Right cardiac atrium (tissue), 5 donors: ENCODE measurements at regions not wholly inside any gene's neighbourhood (a gene's known extent, or its start where the extent isn't known, plus 50 kb on each side); places are given as distances from the start of the nearest gene placed in this dataset.
A peak's percentile ranks its signal among the peaks of the same experiment; 100 is the strongest.

Experiments used
- ATAC-seq, 2 donors: fragments of 200-7000 bp; cut with Tn5 transposase; one replicate each; pipeline versions ENCODE4 v1.8.0 to v1.9.1; 2020; ENCODE audit warnings: moderate library complexity in 2 of 2, mild to moderate bottlenecking in 1 of 2
- DNase-seq, 3 donors: peaks; one replicate each; pipeline ENCODE4 v3.0.0-alpha.2; 2020
- H3K27ac ChIP-seq: one replicate; pipeline ENCODE4 v1.5.1; 2013; ENCODE audit warnings: mild to moderate bottlenecking, low read length, control low read depth, moderate library complexity
- H3K27me3 ChIP-seq: one replicate; pipeline ENCODE4 v1.6.1; 2013; ENCODE audit not compliant: control insufficient read depth, insufficient read depth
- H3K4me1 ChIP-seq: one replicate; pipeline ENCODE4 v1.6.1; 2013; ENCODE audit warnings: low read length; ENCODE audit not compliant: control insufficient read depth, insufficient read depth
- H3K4me3 ChIP-seq: one replicate; pipeline ENCODE4 v1.5.1; 2013; ENCODE audit warnings: low read length, control low read depth
- H3K9me3 ChIP-seq: one replicate; pipeline ENCODE4 v1.6.1; 2013; ENCODE audit warnings: low read length; ENCODE audit not compliant: control insufficient read depth
- WGBS: extraction: QIAGEN DNeasy Blood & Tissue Kit; methylation state at CpG from one replicate; pipeline ENCODE4 v1.1.7; 2013; 5-methylcytosine and 5-hydroxymethylcytosine counted together
- intact Hi-C, 4 donors: fragments of 100-400 bp; cut with DNase I; formaldehyde crosslinking; loops; one replicate each; pipeline versions ENCODE4 v1.11.0 to v1.14.0; 2022 to 2023
- donor health status: healthy with polysubstance abuse.
- donor health status: DM: no; HTN: yes; CAD: no.
- donor health status: DM: no; HTN: no; CAD: no.
- donor health status: DM: no; HTN: yes; CAD: no; lungs with severe emphysema.
- donor health status: DM: yes; HTN: yes; CAD: no.

DNA sequence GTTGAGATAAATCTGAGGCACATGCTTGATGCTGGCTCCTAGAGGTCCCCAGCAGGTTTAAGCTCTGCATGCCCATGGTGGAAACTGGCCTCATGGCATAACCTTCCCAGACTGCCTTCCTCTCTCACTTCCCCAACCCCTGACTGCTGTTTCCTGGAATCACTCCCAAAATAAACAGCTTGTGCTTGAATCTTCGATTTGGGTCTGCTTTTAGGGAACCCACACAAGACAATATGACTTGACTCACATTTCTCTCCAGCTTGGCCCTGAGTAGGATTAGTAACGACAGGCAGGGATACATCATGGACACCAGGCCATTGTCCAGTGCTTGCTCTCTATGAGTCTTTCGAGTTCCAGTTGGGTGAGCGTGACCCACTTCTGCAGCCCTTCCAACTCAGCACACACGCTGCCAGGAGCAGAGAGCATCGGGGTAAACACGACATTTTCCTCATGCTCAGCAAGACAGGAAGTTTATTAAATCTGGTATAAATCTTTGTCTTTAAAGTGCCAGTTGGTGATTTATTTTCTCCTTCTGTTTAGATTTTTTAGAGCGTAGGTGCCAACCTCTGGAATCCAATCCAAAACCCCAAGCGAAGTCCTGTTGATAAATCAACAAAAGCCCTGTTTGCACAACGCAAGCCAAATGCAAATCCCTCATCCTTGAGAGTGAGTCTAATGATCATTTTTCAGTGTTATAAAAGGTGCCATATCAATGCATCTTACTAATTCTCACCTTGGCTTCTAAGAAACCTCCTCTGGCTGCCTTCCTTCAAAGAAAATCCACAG, 135.0 kb downstream of the FOXA2 start:
- no peaks in the 10 kb centered on the region for H3K9me3 ChIP-seq
- no peak overlapping the region for H3K27ac ChIP-seq
- H3K4me3 ChIP-seq: no peak overlapping the region
- peaks cover 5% of the 10 kb centered on the region for H3K27me3 ChIP-seq
- peak; percentile 31 to 77 (median 59) for DNase-seq
- peak; percentile 40 to 73 for ATAC-seq
- no peaks in the 10 kb centered on the region for H3K4me1 ChIP-seq
- intact Hi-C loops: no loop called here
- WGBS: 53% methylated on average over 10 of the region's 10 CpGs

DNA sequence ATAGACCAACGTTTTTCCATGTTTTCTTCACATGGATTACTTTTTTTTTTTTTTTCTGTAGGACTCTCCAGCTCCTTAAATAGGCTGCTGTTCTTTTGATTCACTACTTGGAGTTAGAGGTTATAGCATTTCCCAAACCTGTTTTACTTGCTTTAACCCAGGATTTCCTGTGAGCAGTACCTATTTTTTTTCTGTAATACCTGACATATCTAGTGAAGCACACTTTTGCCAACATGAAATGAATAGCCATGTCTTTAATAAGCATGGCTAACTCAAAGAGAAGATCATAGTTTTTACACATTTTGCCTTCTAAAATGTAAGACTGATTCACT, 137.0 kb downstream of the FOXA2 start:
- WGBS: 12% methylated on average over 1 of the region's 1 CpG
- H3K9me3 ChIP-seq: no peaks in the 10 kb centered on the region

DNA sequence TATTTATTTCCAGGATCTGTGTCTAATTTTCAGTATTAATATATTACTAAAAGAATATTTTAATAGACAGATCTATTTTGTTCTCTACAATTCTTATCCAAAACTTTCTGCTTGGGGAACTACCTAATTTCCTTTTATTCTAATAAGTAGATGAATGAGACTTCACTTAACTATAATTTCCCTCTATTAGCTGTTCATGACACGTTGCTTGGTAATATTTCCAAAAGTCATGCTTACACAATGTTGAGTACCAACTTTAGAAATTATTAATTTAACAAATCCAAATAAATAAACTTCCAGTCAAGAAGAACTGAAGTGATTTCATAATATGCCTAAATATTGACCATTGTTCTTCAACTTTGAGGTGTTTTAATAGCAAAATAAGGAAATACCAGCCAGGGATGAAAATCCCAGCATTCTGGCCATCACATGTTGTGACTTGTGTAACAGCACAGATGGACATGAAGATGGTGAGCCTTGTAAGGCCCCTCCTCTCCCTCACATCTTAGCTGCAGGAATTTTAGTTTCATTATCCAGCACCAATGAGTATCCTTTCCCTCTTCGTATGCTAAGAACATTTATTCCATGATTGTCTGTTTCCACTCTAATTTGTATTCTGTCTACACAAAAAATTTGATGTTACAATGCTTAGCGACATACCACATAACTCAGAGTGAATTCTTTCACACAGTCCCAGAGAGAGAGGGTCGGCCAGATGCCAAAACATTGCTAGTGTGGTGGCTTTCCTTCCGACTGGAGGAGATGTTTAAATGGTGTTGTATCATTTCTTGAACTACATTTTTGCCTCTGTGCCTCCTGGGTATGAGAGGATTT, 137.5 kb downstream of the FOXA2 start:
- 65% methylated on average over 5 of the region's 5 CpGs for WGBS
- Histone ChIP-seq H3K4me1 (no peaks in the 10 kb centered on the region), H3K9me3 (no peaks in the 10 kb centered on the region), H3K27me3 (no peaks in the 10 kb centered on the region), H3K4me3 (no peak overlapping the region), H3K27ac (no peak overlapping the region)
- intact Hi-C loops: no loop called here
- DNase-seq (peak in 2 of 3 donors; percentile 30 to 68), ATAC-seq (no peak)

More for the DNA sequence above, 137.0 kb downstream of the FOXA2 start:
- intact Hi-C loops: no loop called here
- no peak overlapping the region for H3K27ac ChIP-seq
- no peak overlapping the region for H3K4me3 ChIP-seq
- no peaks in the 10 kb centered on the region for H3K4me1 ChIP-seq
- ATAC-seq: no peak
- no peak for DNase-seq
- no peaks in the 10 kb centered on the region for H3K27me3 ChIP-seq

DNA sequence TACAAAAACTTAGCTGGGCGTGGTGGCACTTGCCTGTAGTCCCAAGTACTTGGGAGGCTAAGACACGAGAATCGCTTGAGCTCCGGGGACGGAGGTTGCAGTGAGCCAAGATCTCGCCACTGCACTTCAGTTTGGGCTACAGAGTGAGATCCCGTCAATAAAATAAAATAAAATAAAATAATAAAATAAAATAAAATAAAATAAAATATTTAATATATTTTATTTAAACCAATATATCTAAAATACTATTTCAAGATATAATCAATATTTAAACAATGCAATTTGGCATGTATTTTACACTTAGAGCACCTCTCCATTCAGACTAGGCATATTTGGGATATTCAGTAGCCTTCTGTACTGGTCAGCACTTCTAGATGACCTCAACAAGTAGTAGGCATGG, 142.1 kb downstream of the FOXA2 start:
- no peak for ATAC-seq
- no peak overlapping the region for H3K27ac ChIP-seq
- H3K4me1 ChIP-seq: no peaks in the 10 kb centered on the region
- intact Hi-C loops: no loop called here
- DNase-seq: no peak
- H3K4me3 ChIP-seq: no peak overlapping the region
- no peaks in the 10 kb centered on the region for H3K27me3 ChIP-seq
- 90% methylated on average over 7 of the region's 7 CpGs for WGBS
- H3K9me3 ChIP-seq: no peaks in the 10 kb centered on the region

DNA sequence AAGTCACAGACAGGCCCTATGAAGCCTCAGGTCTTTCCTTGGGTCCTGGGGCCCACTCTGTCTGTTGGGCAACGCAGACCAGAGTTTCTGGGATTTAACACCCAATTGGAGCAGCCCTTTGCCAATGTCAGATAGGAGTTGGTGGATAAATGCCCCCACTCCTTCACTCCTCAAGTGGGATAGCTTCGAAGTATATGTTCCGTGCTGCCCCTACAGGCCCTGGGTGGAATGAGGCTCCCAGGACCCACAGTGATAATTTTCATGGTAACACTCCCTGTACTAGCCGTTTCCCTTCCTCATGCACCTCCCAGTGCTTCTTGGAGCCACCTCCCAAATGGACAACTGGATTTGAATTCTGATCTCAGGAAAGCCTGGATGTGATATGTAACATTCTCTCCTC, 145.4 kb downstream of the FOXA2 start:
- no peak overlapping the region for H3K27ac ChIP-seq
- no peaks in the 10 kb centered on the region for H3K4me1 ChIP-seq
- H3K4me3 ChIP-seq: no peak overlapping the region
- 77% methylated on average over 4 of the region's 4 CpGs for WGBS
- ATAC-seq (no peak), DNase-seq (no peak)
- H3K9me3 ChIP-seq: peaks cover 2% of the 10 kb centered on the region
- no peaks in the 10 kb centered on the region for H3K27me3 ChIP-seq
- intact Hi-C loops: no loop called here

DNA sequence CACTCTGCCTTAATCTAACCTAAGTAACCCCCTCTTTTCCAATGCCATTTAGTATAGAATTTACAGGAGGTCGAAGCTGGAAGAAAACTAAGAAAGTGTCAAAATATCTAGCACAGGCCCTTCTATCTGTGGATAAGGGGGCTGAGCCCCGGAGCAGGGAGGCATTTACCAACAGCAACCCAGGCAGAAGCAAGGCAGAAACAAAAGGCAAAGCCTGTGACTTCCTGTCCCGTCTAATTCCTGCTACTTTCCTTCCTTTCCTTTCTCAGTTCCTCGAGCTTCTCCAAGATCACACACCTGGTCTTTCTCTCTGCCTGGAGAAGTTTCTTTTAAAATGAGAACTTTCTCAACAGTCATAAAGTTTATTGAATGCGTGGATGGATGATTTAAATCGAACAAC, 146.0 kb downstream of the FOXA2 start:
- no peak overlapping the region for H3K27ac ChIP-seq
- intact Hi-C loops: no loop called here
- H3K4me1 ChIP-seq: no peaks in the 10 kb centered on the region
- ATAC-seq (no peak), DNase-seq (no peak)
- WGBS: 60% methylated on average over 6 of the region's 6 CpGs
- H3K4me3 ChIP-seq: no peak overlapping the region
- peaks cover 2% of the 10 kb centered on the region for H3K9me3 ChIP-seq
- no peaks in the 10 kb centered on the region for H3K27me3 ChIP-seq

DNA sequence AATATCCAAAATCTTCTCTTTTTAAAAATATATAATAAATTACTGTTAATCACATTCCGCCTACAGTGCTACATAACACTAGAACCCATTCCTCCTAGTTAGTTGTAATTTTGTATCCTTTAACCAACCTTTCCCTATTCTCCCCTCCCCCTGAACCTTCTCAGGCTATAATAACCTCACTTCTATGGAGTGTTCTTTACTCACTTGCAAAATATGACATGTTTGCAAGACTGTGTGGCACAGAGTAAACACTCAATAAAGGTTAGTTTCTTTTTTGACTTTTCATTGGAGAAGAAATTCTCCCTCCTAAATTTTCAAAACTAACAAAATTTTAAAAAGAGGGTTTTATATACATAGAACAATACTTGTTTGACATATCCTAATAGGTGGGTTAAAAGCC, 147.0 kb downstream of the FOXA2 start:
- Histone ChIP-seq H3K27me3 (no peaks in the 10 kb centered on the region), H3K9me3 (peaks cover 2% of the 10 kb centered on the region), H3K27ac (no peak overlapping the region), H3K4me1 (no peaks in the 10 kb centered on the region), H3K4me3 (no peak overlapping the region)
- WGBS: 97% methylated on average over 1 of the region's 1 CpG
- ATAC-seq: no peak
- DNase-seq: no peak
- intact Hi-C loops: no loop called here

DNA sequence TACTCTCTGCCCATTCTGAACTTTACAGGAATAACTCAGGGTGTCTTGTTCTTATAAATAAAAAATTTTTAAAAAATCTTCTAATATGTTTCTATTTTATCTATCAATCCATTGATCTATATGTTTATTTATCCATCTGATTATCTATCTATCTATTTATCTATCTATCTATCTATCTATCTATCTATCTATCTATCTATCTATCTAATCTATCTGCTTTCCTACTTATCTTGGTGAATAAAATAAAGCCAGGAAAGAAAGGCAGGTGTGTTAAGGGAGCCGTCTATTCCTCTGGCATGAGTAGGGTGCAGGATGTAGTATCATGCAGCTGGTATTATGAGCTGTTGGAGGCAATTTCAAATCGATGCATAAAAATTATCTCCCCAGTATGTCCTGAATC, 153.0 kb downstream of the FOXA2 start:
- H3K27me3 ChIP-seq: no peaks in the 10 kb centered on the region
- no peak for ATAC-seq
- no peak for DNase-seq
- H3K27ac ChIP-seq: no peak overlapping the region
- H3K4me3 ChIP-seq: no peak overlapping the region
- intact Hi-C loops: no loop called here
- no peaks in the 10 kb centered on the region for H3K4me1 ChIP-seq
- H3K9me3 ChIP-seq: peaks cover 2% of the 10 kb centered on the region
- 80% methylated on average over 2 of the region's 2 CpGs for WGBS

DNA sequence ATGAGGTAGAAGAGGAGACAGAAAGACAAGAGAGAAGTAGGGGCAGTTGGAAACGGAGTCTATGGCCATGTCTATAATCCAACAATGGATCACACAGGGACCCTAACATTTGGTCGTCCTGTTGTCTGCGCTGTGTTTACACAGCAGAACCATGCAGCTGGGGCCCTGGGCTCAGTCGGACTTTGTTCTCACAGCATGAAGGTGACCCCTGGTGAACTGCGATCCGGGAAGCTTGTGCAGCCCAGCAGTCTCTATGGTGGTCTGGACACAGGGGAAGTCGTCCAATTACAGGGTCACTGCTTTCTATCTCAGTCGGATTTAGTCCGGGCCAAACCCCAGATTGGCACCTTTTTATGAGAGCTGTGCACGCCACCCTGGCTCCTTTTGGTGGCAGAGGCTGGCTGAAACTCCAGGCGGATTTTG, 153.6 kb downstream of the FOXA2 start:
- DNase-seq (no peak), ATAC-seq (no peak)
- intact Hi-C loops: no loop called here
- peaks cover 2% of the 10 kb centered on the region for H3K9me3 ChIP-seq
- no peaks in the 10 kb centered on the region for H3K4me1 ChIP-seq
- H3K27me3 ChIP-seq: no peaks in the 10 kb centered on the region
- no peak overlapping the region for H3K4me3 ChIP-seq
- WGBS: 49% methylated on average over 11 of the region's 11 CpGs
- H3K27ac ChIP-seq: no peak overlapping the region

DNA sequence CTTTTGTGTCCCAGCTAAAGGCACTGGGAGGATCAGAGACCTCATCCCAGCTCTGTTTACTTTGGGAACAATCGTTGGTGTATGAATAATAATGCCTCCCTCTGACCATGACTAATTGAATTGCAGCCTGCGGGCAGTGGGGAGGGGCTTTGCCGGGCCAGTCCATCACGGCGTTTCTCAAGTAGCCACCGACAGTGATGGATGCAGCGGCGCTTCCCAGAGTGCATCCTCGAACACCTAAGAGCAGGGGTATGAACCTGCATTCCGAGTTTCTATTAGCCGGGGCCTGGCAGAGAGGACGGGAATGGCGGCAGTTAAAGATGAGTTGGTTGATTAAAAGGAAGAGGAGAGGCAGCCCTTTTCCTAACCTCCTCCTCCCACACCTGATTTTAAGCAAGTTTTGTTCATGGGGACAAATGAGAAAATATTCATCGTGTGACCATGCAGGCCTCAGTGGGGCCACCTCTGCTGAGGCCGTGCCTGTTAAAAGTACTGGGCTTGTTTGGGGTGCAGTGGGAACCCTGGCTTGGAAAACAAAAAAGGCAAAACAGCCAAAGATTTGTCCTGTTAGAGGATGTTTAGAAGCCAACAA, 154.1 kb downstream of the FOXA2 start:
- WGBS: 32% methylated on average over 15 of the region's 15 CpGs
- Histone ChIP-seq H3K4me3 (no peak overlapping the region), H3K27ac (no peak overlapping the region), H3K27me3 (no peaks in the 10 kb centered on the region), H3K9me3 (peaks cover 2% of the 10 kb centered on the region), H3K4me1 (no peaks in the 10 kb centered on the region)
- peak in 1 of 2 donors; percentile 37 for ATAC-seq
- DNase-seq: peak in 2 of 3 donors; percentile 22 to 45
- intact Hi-C loops: no loop called here
